CD14-positive monocyte (primary cell): ENCODE measurements at regions not wholly inside any gene's neighbourhood (a gene's known extent, or its start where the extent isn't known, plus 50 kb on each side); places are given as distances from the start of the nearest gene placed in this dataset.

Source experiments
- DNase-seq, 3 donors: peaks; one replicate each; pipeline ENCODE4 v3.0.0-alpha.2; 2011 to 2022
- H2AFZ ChIP-seq: 2 replicates; pipeline ENCODE4 v1.6.0; 2012; ENCODE audit warnings: mild to moderate bottlenecking, low read depth, low read length, inconsistent platforms; ENCODE audit not compliant: insufficient read depth, poor library complexity, severe bottlenecking
- H3K27ac ChIP-seq, 2 donors: 1 replicate in 1 of 2; 2 replicates in 1 of 2; pipeline ENCODE4 v1.5.1; 2012 to 2013; ENCODE audit warnings: low read length in 2 of 2, control low read depth in 1 of 2, inconsistent platforms in 1 of 2, low read depth in 1 of 2, mild to moderate bottlenecking in 1 of 2
- H3K27me3 ChIP-seq, 2 donors: one replicate each; pipeline versions ENCODE4 v1.6.0 to v1.6.1; 2011 to 2013; ENCODE audit warnings: low read length in 2 of 2; ENCODE audit not compliant: control insufficient read depth in 2 of 2, insufficient read depth in 2 of 2
- H3K36me3 ChIP-seq, 2 donors: replicated peaks in 1 of 2; 1 replicate in 1 of 2; 2 replicates in 1 of 2; pipeline versions ENCODE4 v1.5.1 to v1.6.1; 2012 to 2013; ENCODE audit warnings: low read length in 2 of 2, control low read depth in 1 of 2, inconsistent platforms in 1 of 2, mild to moderate bottlenecking in 1 of 2; ENCODE audit not compliant: insufficient read depth in 2 of 2, control insufficient read depth in 1 of 2
- H3K4me1 ChIP-seq, 2 donors: 1 replicate in 1 of 2; 2 replicates in 1 of 2; pipeline versions ENCODE4 v1.5.1 to v1.6.1; 2012 to 2013; ENCODE audit warnings: low read length in 2 of 2, control low read depth in 1 of 2, inconsistent platforms in 1 of 2, mild to moderate bottlenecking in 1 of 2, moderate library complexity in 1 of 2; ENCODE audit not compliant: insufficient read depth in 2 of 2, control insufficient read depth in 1 of 2
- H3K4me2 ChIP-seq: replicated peaks from 2 replicates; pipeline ENCODE3; 2012; ENCODE audit warnings: low read length, moderate library complexity, mild to moderate bottlenecking; ENCODE audit not compliant: poor library complexity, severe bottlenecking; ENCODE audit errors: extremely low read depth
- H3K4me3 ChIP-seq, 3 experiments: fragments of 200-600 bp in 1 of 3; sonication (generic) in 1 of 3; replicated peaks in 1 of 3; 1 replicate in 2 of 3; 2 replicates in 1 of 3; pipeline ENCODE4 v1.5.1; 2011 to 2013; ENCODE audit warnings: low read length in 3 of 3, mild to moderate bottlenecking in 3 of 3, control low read depth in 2 of 3, low read depth in 2 of 3, inconsistent platforms in 1 of 3, moderate library complexity in 1 of 3
- H3K79me2 ChIP-seq: 2 replicates; pipeline ENCODE4 v1.6.0; 2012; ENCODE audit warnings: mild to moderate bottlenecking, control low read depth, inconsistent platforms, low read length, moderate library complexity; ENCODE audit not compliant: insufficient read depth
- H3K9ac ChIP-seq: 2 replicates; pipeline ENCODE4 v1.6.0; 2017; ENCODE audit warnings: low read length, mild to moderate bottlenecking; ENCODE audit not compliant: insufficient read depth, poor library complexity, severe bottlenecking
- H3K9me3 ChIP-seq, 2 donors: replicated peaks in 1 of 2; 1 replicate in 1 of 2; 2 replicates in 1 of 2; pipeline versions ENCODE4 v1.5.1 to v1.6.1; 2012 to 2013; ENCODE audit warnings: low read length in 2 of 2, control low read depth in 1 of 2; ENCODE audit not compliant: control insufficient read depth in 1 of 2, insufficient read depth in 1 of 2
- H4K20me1 ChIP-seq: 2 replicates; pipeline ENCODE4 v1.6.0; 2012; ENCODE audit warnings: mild to moderate bottlenecking, low read length, control low read depth, moderate library complexity; ENCODE audit not compliant: insufficient read depth
- H3K27ac Mint-ChIP-seq, 7 donors: one replicate each; pipeline ENCODE4 v1.8.0; 2020; ENCODE audit warnings: mild to moderate bottlenecking in 7 of 7, mixed read lengths in 7 of 7, moderate library complexity in 6 of 7, inconsistent platforms in 2 of 7
- H3K27me3 Mint-ChIP-seq, 3 donors: one replicate each; pipeline ENCODE4 v1.8.0; 2021 to 2022; ENCODE audit warnings: low read depth in 3 of 3, mild to moderate bottlenecking in 3 of 3, mixed read lengths in 3 of 3, moderate library complexity in 3 of 3, inconsistent platforms in 1 of 3
- H3K36me3 Mint-ChIP-seq, 2 donors: one replicate each; pipeline ENCODE4 v1.8.0; 2020; ENCODE audit warnings: mixed read lengths in 2 of 2, inconsistent platforms in 1 of 2, mild to moderate bottlenecking in 1 of 2
- H3K4me1 Mint-ChIP-seq: one replicate; pipeline ENCODE4 v1.8.0; 2020; ENCODE audit warnings: mild to moderate bottlenecking, mixed read lengths
- H3K4me3 Mint-ChIP-seq, 2 donors: one replicate each; pipeline ENCODE4 v1.8.0; 2020; ENCODE audit warnings: mild to moderate bottlenecking in 2 of 2, mixed read lengths in 2 of 2, moderate library complexity in 1 of 2
- H3K9me3 Mint-ChIP-seq, 7 donors: one replicate each; pipeline ENCODE4 v1.8.0; 2020 to 2022; ENCODE audit warnings: mixed read lengths in 7 of 7, mild to moderate bottlenecking in 6 of 7, moderate library complexity in 6 of 7, inconsistent platforms in 2 of 7
- CTCF ChIP-seq: fragments of 200-600 bp; IDR thresholded peaks from one replicate; pipeline ENCODE4 v1.8.0; 2022; ENCODE audit warnings: antibody characterized with exemption, mild to moderate bottlenecking
- WGBS: methylation state at CpG from one replicate; pipeline ENCODE4 v1.1.5; 2013; ENCODE audit warnings: missing lambda C conversion rate; ENCODE audit not compliant: insufficient coverage; 5-methylcytosine and 5-hydroxymethylcytosine counted together
- intact Hi-C, 2 donors: fragments of 100-400 bp; cut with micrococcal nuclease; formaldehyde crosslinking; loops; one replicate each; pipeline versions ENCODE4 v1.15.0 to v1.15.1; 2023

- Mint-ChIP-seq H3K4me1 (peaks cover 30% of the 10 kb centered on the region), H3K27me3 (peaks cover 0 to 3% (median 0%) of the 10 kb centered on the region in 3 donors), H3K9me3 (peaks cover 0 to 2% (median 0%) of the 10 kb centered on the region in 7 donors), H3K27ac (peak overlapping the region; percentile 88 to 97 (median 94)), H3K4me3 (no peak overlapping the region), H3K36me3 (no peaks in the 10 kb centered on the region)
- Histone ChIP-seq H3K36me3 (no peaks in the 10 kb centered on the region), H3K79me2 (no peaks in the 10 kb centered on the region), H3K4me3 (peak overlapping the region in 1 of 3 experiments; percentile 52), H2AFZ (no peak overlapping the region), H3K27me3 (no peaks in the 10 kb centered on the region), H4K20me1 (no peaks in the 10 kb centered on the region), H3K9me3 (no peaks in the 10 kb centered on the region), H3K4me1 (peaks cover 29 to 42% of the 10 kb centered on the region in 2 donors), H3K4me2 (peak overlapping the region; percentile 52), H3K27ac (peak overlapping the region in 1 of 2 donors; percentile 72), H3K9ac (no peak overlapping the region)
- intact Hi-C loops = loop anchor here in 1 of 2 donors (5.0 kb wide), 1 partner anchor 38 kb away; no protein-coding TSS in a partner anchor
- peak; percentile 49 to 72 (median 70) for DNase-seq
- no peak for TF ChIP-seq CTCF
Observed at GRCh38 chr2:191610756-191611155, 67.2 kb upstream of the NABP1 start.

- intact Hi-C loops = loop anchor here in 1 of 2 donors (5.0 kb wide), 1 partner anchor 39 kb away; no protein-coding TSS in a partner anchor
- H3K79me2 ChIP-seq = no peaks in the 10 kb centered on the region
- H3K4me1 ChIP-seq = peaks cover 29 to 44% of the 10 kb centered on the region in 2 donors
- no peaks in the 10 kb centered on the region for H3K36me3 ChIP-seq
- peak overlapping the region; percentile 65 to 72 for H3K27ac ChIP-seq
- Mint-ChIP-seq H3K27me3 (peaks cover 0 to 2% (median 0%) of the 10 kb centered on the region in 3 donors), H3K4me3 (peak overlapping the region; percentile 20 to 63), H3K27ac (peak overlapping the region; percentile 88 to 97 (median 95)), H3K9me3 (peaks cover 0 to 2% (median 0%) of the 10 kb centered on the region in 7 donors), H3K4me1 (peaks cover 32% of the 10 kb centered on the region), H3K36me3 (no peaks in the 10 kb centered on the region)
- no peak overlapping the region for H3K9ac ChIP-seq
- WGBS = 0% methylated on average over 2 of the region's 3 CpGs
- no peaks in the 10 kb centered on the region for H3K9me3 ChIP-seq
- no peaks in the 10 kb centered on the region for H3K27me3 ChIP-seq
- peak overlapping the region; percentile 52 for H3K4me2 ChIP-seq
- H3K4me3 ChIP-seq = peak overlapping the region in 1 of 3 experiments; percentile 52
- H2AFZ ChIP-seq = peak overlapping the region; percentile 54
- no peaks in the 10 kb centered on the region for H4K20me1 ChIP-seq
- TF ChIP-seq CTCF = no peak
- peak; percentile 80 to 91 (median 90) for DNase-seq
Observed at GRCh38 chr2:191611614-191612013, 66.3 kb upstream of the NABP1 start.
